GM23338 (cell line): ENCODE measurements at regions not wholly inside any gene's neighbourhood (a gene's known extent, or its start where the extent isn't known, plus 50 kb on each side); places are given as distances from the start of the nearest gene placed in this dataset.

Experiments used
- ATAC-seq: fragments of 200-7000 bp; cut with Tn5 transposase; 3 replicates; pipeline ENCODE4 v1.9.1; 2020
- DNase-seq: peaks from one replicate; pipeline ENCODE4 v3.0.0-alpha.2; 2015; ENCODE audit warnings: low spot score
- H2AFZ ChIP-seq: fragments of 200-600 bp; sonication (generic); 2 replicates; pipeline ENCODE4 v1.8.0; 2016; ENCODE audit warnings: antibody characterized with exemption, mild to moderate bottlenecking, moderate library complexity
- H3F3A ChIP-seq: fragments of 200-600 bp; sonication (generic); replicated peaks from 2 replicates; pipeline ENCODE4 v1.8.0; 2017; ENCODE audit warnings: antibody characterized with exemption, mixed run types, low read depth
- H3K27ac ChIP-seq: fragments of 200-600 bp; sonication (generic); 2 replicates; pipeline ENCODE4 v1.6.1; 2016; ENCODE audit warnings: low read depth
- H3K27me3 ChIP-seq: fragments of 200-600 bp; sonication (generic); 2 replicates; pipeline ENCODE4 v1.8.0; 2016; ENCODE audit warnings: mild to moderate bottlenecking, mixed run types, moderate library complexity; ENCODE audit not compliant: insufficient read depth
- H3K36me3 ChIP-seq: fragments of 200-600 bp; sonication (generic); 2 replicates; pipeline ENCODE4 v1.8.0; 2016; ENCODE audit warnings: mild to moderate bottlenecking; ENCODE audit not compliant: insufficient read depth
- H3K4me1 ChIP-seq: fragments of 200-600 bp; sonication (generic); 2 replicates; pipeline ENCODE4 v1.8.0; 2016; ENCODE audit warnings: mild to moderate bottlenecking, moderate library complexity; ENCODE audit not compliant: insufficient read depth
- H3K4me2 ChIP-seq: fragments of 200-600 bp; sonication (generic); 2 replicates; pipeline ENCODE4 v1.7.1; 2017; ENCODE audit warnings: mixed run types
- H3K4me3 ChIP-seq: fragments of 200-600 bp; sonication (generic); 2 replicates; pipeline ENCODE4 v1.6.1; 2016; ENCODE audit warnings: mixed run types
- H3K79me2 ChIP-seq: fragments of 200-600 bp; sonication (generic); replicated peaks from 2 replicates; pipeline ENCODE4 v1.8.0; 2017; ENCODE audit warnings: mild to moderate bottlenecking; ENCODE audit not compliant: insufficient read depth
- H3K9me2 ChIP-seq: fragments of 200-600 bp; sonication (generic); 2 replicates; pipeline ENCODE4 v1.8.0; 2017; ENCODE audit not compliant: insufficient read depth
- H4K20me1 ChIP-seq: fragments of 200-600 bp; sonication (generic); replicated peaks from 2 replicates; pipeline ENCODE4 v1.8.0; 2017; ENCODE audit warnings: mild to moderate bottlenecking; ENCODE audit not compliant: insufficient read depth
- H3K27ac Mint-ChIP-seq: 2 replicates; pipeline ENCODE4 v1.8.0; 2020; ENCODE audit warnings: inconsistent platforms, mild to moderate bottlenecking, moderate library complexity, mixed read lengths
- H3K27me3 Mint-ChIP-seq: 3 replicates; pipeline ENCODE4 v1.8.0; 2022; ENCODE audit warnings: low read depth, mild to moderate bottlenecking, moderate library complexity, mixed read lengths, inconsistent platforms; ENCODE audit not compliant: insufficient read depth, poor library complexity
- H3K36me3 Mint-ChIP-seq: 3 replicates; pipeline ENCODE4 v1.8.0; 2021; ENCODE audit warnings: low read depth, mild to moderate bottlenecking, inconsistent platforms, moderate library complexity, mixed read lengths
- H3K4me1 Mint-ChIP-seq: 3 replicates; pipeline ENCODE4 v1.8.0; 2020; ENCODE audit warnings: mild to moderate bottlenecking, inconsistent platforms, mixed read lengths
- H3K4me3 Mint-ChIP-seq: 3 replicates; pipeline ENCODE4 v1.8.0; 2021; ENCODE audit warnings: moderate library complexity, mild to moderate bottlenecking, inconsistent platforms, mixed read lengths
- H3K9me3 Mint-ChIP-seq: 3 replicates; pipeline ENCODE4 v1.8.0; 2020; ENCODE audit warnings: moderate library complexity, mild to moderate bottlenecking, inconsistent platforms, mixed read lengths
- CREB1 ChIP-seq: fragments of 250-450 bp; sonication (Bioruptor Pico); IDR thresholded peaks from 2 replicates; pipeline ENCODE4 v1.5.0; 2020; ENCODE audit warnings: low read depth, mild to moderate bottlenecking, moderate library complexity
- CTCF ChIP-seq, 2 experiments: fragments of 200-600 bp in 1 of 2; sonication (generic) in 1 of 2; conservative IDR thresholded peaks; 2 replicates each; pipeline versions ENCODE4 v1.5.1 to v1.6.1; 2016 to 2017; ENCODE audit warnings: antibody characterized with exemption in 2 of 2, low read depth in 2 of 2, mild to moderate bottlenecking in 2 of 2, moderate library complexity in 1 of 2
- EZH2 ChIP-seq: fragments of 200-600 bp; sonication (generic); IDR thresholded peaks from one replicate; pipeline ENCODE4 v1.8.0; 2017; ENCODE audit warnings: antibody characterized with exemption, mild to moderate bottlenecking, low read depth; ENCODE audit not compliant: unreplicated experiment
- EZH2phosphoT487 ChIP-seq: fragments of 200-600 bp; sonication (generic); IDR thresholded peaks from one replicate; pipeline ENCODE4 v1.8.1; 2018; ENCODE audit warnings: antibody characterized with exemption; ENCODE audit not compliant: unreplicated experiment
- JUNB ChIP-seq: IDR thresholded peaks from one replicate; pipeline ENCODE4 v1.6.1; 2016; ENCODE audit warnings: antibody characterized with exemption; ENCODE audit not compliant: unreplicated experiment
- NANOG ChIP-seq: IDR thresholded peaks from 2 replicates; pipeline ENCODE4 v1.6.1; 2016; ENCODE audit warnings: antibody characterized with exemption, borderline replicate concordance
- POLR2AphosphoS5 ChIP-seq: IDR thresholded peaks from 2 replicates; pipeline ENCODE4 v1.6.1; 2016; ENCODE audit warnings: antibody characterized with exemption, low read depth
- STAT1 ChIP-seq: IDR thresholded peaks from one replicate; pipeline ENCODE4 v1.6.1; 2016; ENCODE audit warnings: antibody characterized with exemption; ENCODE audit not compliant: unreplicated experiment
- ZNF114 ChIP-seq: fragments of 250-450 bp; sonication (Bioruptor Pico); IDR thresholded peaks from 2 replicates; pipeline ENCODE4 v1.5.0; 2020; ENCODE audit warnings: mild to moderate bottlenecking, moderate library complexity
- ZNF331 ChIP-seq: fragments of 250-450 bp; sonication (Bioruptor Pico); IDR thresholded peaks from 2 replicates; pipeline ENCODE4 v1.5.0; 2020; ENCODE audit warnings: low read depth, mild to moderate bottlenecking, moderate library complexity
- TF ChIP-seq, protein P1 (sequence below): IDR thresholded peaks from 2 replicates; pipeline ENCODE4 v1.6.1; 2016; ENCODE audit warnings: antibody characterized with exemption
- TF ChIP-seq, protein P2 (sequence below): IDR thresholded peaks from one replicate; pipeline ENCODE4 v1.6.1; 2018; ENCODE audit warnings: antibody characterized with exemption; ENCODE audit not compliant: unreplicated experiment
- TF ChIP-seq, protein P3 (sequence below): fragments of 250-450 bp; sonication (Bioruptor Pico); IDR thresholded peaks from 2 replicates; pipeline ENCODE4 v1.5.0; 2020; ENCODE audit warnings: mild to moderate bottlenecking, moderate library complexity

GRCh38 chr14:97158102-97158501 lies 360.9 kb downstream of the VRK1 start:
- H3K27ac ChIP-seq, result no peak overlapping the region
- Mint-ChIP-seq H3K4me3 (no peak overlapping the region), H3K36me3 (peaks cover 12% of the 10 kb centered on the region), H3K27me3 (peaks cover 3% of the 10 kb centered on the region), H3K27ac (no peak overlapping the region), H3K4me1 (peaks cover 15% of the 10 kb centered on the region), H3K9me3 (peaks cover 20% of the 10 kb centered on the region)
- no peaks in the 10 kb centered on the region for H3K36me3 ChIP-seq
- no peaks in the 10 kb centered on the region for H3F3A ChIP-seq
- no peak overlapping the region for H3K4me3 ChIP-seq
- H3K27me3 ChIP-seq, result no peaks in the 10 kb centered on the region
- H3K9me2 ChIP-seq, result no peaks in the 10 kb centered on the region; the same call in 1 of the 2 replicates
- no peak overlapping the region for H2AFZ ChIP-seq
- no peaks in the 10 kb centered on the region; the same call in 1 of the 2 replicates for H3K4me1 ChIP-seq
- no peak for DNase-seq
- no peak for TF ChIP-seq STAT1
- TF ChIP-seq, protein P1, sequence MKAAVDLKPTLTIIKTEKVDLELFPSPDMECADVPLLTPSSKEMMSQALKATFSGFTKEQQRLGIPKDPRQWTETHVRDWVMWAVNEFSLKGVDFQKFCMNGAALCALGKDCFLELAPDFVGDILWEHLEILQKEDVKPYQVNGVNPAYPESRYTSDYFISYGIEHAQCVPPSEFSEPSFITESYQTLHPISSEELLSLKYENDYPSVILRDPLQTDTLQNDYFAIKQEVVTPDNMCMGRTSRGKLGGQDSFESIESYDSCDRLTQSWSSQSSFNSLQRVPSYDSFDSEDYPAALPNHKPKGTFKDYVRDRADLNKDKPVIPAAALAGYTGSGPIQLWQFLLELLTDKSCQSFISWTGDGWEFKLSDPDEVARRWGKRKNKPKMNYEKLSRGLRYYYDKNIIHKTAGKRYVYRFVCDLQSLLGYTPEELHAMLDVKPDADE, result no peak
- TF ChIP-seq, protein P2, sequence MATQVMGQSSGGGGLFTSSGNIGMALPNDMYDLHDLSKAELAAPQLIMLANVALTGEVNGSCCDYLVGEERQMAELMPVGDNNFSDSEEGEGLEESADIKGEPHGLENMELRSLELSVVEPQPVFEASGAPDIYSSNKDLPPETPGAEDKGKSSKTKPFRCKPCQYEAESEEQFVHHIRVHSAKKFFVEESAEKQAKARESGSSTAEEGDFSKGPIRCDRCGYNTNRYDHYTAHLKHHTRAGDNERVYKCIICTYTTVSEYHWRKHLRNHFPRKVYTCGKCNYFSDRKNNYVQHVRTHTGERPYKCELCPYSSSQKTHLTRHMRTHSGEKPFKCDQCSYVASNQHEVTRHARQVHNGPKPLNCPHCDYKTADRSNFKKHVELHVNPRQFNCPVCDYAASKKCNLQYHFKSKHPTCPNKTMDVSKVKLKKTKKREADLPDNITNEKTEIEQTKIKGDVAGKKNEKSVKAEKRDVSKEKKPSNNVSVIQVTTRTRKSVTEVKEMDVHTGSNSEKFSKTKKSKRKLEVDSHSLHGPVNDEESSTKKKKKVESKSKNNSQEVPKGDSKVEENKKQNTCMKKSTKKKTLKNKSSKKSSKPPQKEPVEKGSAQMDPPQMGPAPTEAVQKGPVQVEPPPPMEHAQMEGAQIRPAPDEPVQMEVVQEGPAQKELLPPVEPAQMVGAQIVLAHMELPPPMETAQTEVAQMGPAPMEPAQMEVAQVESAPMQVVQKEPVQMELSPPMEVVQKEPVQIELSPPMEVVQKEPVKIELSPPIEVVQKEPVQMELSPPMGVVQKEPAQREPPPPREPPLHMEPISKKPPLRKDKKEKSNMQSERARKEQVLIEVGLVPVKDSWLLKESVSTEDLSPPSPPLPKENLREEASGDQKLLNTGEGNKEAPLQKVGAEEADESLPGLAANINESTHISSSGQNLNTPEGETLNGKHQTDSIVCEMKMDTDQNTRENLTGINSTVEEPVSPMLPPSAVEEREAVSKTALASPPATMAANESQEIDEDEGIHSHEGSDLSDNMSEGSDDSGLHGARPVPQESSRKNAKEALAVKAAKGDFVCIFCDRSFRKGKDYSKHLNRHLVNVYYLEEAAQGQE, result no peak
- TF ChIP-seq ZNF114, result no peak
- no peak for TF ChIP-seq POLR2AphosphoS5
- no peak for TF ChIP-seq ZNF331 (CRISPR knock-in tag)
- TF ChIP-seq, protein P3, sequence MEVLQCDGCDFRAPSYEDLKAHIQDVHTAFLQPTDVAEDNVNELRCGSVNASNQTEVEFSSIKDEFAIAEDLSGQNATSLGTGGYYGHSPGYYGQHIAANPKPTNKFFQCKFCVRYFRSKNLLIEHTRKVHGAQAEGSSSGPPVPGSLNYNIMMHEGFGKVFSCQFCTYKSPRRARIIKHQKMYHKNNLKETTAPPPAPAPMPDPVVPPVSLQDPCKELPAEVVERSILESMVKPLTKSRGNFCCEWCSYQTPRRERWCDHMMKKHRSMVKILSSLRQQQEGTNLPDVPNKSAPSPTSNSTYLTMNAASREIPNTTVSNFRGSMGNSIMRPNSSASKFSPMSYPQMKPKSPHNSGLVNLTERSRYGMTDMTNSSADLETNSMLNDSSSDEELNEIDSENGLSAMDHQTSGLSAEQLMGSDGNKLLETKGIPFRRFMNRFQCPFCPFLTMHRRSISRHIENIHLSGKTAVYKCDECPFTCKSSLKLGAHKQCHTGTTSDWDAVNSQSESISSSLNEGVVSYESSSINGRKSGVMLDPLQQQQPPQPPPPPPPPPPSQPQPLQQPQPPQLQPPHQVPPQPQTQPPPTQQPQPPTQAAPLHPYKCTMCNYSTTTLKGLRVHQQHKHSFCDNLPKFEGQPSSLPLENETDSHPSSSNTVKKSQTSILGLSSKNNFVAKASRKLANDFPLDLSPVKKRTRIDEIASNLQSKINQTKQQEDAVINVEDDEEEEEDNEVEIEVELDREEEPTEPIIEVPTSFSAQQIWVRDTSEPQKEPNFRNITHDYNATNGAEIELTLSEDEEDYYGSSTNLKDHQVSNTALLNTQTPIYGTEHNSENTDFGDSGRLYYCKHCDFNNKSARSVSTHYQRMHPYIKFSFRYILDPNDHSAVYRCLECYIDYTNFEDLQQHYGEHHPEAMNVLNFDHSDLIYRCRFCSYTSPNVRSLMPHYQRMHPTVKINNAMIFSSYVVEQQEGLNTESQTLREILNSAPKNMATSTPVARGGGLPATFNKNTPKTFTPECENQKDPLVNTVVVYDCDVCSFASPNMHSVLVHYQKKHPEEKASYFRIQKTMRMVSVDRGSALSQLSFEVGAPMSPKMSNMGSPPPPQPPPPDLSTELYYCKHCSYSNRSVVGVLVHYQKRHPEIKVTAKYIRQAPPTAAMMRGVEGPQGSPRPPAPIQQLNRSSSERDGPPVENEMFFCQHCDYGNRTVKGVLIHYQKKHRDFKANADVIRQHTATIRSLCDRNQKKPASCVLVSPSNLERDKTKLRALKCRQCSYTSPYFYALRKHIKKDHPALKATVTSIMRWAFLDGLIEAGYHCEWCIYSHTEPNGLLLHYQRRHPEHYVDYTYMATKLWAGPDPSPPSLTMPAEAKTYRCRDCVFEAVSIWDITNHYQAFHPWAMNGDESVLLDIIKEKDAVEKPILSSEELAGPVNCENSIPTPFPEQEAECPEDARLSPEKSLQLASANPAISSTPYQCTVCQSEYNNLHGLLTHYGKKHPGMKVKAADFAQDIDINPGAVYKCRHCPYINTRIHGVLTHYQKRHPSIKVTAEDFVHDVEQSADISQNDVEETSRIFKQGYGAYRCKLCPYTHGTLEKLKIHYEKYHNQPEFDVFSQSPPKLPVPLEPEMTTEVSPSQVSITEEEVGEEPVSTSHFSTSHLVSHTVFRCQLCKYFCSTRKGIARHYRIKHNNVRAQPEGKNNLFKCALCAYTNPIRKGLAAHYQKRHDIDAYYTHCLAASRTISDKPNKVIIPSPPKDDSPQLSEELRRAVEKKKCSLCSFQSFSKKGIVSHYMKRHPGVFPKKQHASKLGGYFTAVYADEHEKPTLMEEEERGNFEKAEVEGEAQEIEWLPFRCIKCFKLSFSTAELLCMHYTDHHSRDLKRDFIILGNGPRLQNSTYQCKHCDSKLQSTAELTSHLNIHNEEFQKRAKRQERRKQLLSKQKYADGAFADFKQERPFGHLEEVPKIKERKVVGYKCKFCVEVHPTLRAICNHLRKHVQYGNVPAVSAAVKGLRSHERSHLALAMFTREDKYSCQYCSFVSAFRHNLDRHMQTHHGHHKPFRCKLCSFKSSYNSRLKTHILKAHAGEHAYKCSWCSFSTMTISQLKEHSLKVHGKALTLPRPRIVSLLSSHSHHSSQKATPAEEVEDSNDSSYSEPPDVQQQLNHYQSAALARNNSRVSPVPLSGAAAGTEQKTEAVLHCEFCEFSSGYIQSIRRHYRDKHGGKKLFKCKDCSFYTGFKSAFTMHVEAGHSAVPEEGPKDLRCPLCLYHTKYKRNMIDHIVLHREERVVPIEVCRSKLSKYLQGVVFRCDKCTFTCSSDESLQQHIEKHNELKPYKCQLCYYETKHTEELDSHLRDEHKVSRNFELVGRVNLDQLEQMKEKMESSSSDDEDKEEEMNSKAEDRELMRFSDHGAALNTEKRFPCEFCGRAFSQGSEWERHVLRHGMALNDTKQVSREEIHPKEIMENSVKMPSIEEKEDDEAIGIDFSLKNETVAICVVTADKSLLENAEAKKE (CRISPR knock-in tag), result no peak
- TF ChIP-seq CREB1, result no peak
- no peak for TF ChIP-seq CTCF (conservative IDR thresholded peaks at IDR 0.05; ENCODE audit: low read depth in 2 of 2)
- TF ChIP-seq EZH2, result no peak
- no peak for TF ChIP-seq JUNB
- no peak for TF ChIP-seq NANOG
- TF ChIP-seq EZH2phosphoT487, result no peak
- no peak for ATAC-seq
- no peaks in the 10 kb centered on the region for H3K79me2 ChIP-seq
- no peak overlapping the region for H3K4me2 ChIP-seq
- no peaks in the 10 kb centered on the region for H4K20me1 ChIP-seq
